ENCODE measurements at regions not wholly inside any gene's neighbourhood (a gene's known extent, or its start where the extent isn't known, plus 50 kb on each side); places are given as distances from the start of the nearest gene placed in this dataset.
"Not testable (repeated sequence)": the region's sequence is repeated elsewhere in the genome, so short reads cannot be mapped to it uniquely, and the experiment has no call there.

DNA sequence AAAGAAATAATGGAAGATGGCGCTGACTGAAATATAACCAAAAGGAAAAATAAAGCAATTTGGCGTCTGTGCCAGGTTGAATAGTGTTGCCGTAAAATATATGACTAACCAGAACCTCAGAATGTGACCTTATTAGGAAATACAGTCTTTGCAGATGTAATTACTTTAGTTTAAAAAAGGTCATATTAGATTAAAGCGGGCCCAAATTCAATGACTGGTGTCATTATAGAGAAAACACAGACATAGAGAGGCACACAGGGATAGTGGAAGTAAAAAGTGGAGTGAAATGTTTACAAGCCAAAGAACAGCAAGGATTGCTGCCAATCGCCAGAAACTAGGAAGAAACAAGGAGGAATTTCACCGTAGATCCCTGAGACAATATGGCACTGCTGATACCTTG lies 521.2 kb downstream of the FRK start:
- DNase-seq = no peak

DNA sequence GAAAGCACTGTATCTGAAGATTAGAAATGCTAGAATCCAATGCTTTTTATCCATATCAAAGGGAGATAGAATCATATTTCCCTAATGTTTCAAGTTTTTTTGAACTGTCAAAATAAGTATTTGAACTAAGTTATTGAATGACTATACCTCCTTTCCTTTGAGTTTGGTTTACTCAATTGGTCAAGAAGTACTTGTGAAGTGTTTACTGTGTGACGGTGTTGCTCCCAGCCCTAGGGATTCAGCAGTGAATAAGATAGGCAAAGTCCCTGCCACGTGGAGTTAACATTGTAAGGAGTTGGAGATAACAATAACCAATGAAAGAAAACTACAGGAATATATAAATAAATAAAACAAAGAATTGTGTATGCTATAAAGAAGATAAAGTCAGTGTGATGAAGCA lies 535.9 kb downstream of the FRK start:
- no peak for DNase-seq

DNA sequence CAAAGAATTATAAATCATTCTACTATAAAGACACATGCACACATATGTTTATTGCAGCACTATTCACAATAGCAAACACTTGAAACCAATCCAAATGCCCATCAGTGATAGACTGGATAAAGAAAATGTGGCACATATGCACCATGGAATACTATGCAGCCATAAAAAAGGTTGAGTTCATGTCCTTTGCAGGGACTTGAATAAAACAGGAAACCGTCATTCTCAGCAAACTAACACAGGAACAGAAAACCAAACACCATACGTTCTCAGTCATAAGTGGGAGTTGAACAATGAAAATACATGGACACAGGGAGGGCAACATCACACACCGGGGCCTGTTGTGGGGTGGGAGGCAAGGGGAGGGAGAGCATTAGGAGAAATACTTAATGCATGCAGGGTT lies 538.9 kb downstream of the FRK start:
- DNase-seq = not testable (repeated sequence)

DNA sequence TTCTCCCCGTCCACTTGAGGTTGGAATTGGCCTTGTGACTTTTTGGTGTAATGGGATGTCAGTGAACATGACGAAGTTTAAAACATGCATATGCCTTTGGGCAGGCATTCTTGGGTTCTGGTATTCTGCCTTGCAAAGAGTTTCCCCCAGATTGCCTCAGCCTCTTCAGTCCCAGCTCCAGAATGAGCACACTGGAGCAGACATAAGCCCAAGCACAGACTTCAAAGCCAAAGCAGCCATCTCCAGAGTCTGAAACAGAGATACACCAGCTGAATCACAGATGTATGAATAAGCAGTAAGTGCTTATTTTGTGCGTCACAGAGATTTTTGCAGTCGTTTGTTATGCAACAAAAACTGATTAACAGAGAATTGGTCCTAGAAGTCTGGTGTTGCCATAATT lies 546.0 kb downstream of the FRK start:
- no peak for DNase-seq

DNA sequence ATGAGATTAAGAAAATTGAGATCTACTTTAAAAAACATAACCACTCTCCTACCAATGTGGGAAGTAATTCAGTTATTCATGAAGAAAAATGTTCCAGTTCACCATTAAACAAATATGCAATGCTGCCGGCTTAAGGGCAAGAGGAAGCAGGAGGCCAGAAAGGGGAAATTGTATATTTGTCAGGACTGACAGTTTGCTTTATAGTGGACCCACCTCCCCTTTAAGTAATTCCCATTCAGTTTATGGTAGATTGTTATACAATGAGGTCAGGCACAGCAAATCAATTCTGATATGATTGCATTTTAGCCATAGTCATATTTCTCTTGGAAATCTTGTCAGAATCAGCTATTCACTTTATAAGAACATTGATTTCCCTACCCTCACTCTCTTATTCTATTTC lies 547.8 kb downstream of the FRK start:
- DNase-seq = no peak

DNA sequence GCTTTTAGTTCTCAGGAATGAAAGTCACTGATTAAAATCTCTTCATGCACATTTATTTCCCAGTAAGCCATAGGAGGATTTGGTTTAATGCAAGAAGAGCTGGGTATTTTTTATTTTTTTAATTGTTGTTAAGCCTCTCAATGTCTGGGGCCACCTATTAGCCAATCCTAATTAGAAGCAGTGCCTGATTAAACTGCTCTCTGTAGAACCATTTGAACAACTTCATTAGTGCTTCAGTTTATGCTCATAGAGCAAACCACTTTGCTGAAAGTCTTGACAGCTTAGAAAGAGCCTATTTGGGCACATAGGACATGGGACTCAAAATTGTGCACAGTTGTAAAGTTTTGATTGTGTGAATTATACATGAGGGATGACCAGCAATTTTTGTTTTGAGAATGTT lies 548.9 kb downstream of the FRK start:
- DNase-seq = no peak

DNA sequence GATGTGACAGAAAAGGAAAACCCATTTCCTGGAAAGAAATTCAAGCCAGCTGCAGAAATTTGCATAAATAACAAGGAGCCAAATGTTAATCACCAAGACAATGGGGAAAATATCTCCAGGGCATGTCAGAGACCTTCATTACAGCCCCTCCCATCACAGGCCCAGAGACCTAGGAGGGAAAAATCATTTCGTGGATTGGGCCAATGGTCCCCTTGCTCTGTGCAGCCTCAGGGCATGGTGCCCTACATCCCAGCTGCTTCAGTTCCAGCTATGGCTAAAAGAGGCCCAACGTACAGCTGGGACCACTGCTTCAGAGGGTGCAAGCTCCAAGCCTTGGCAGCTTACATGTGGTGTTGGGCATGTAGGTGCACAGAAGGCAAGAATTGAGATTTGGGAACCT lies 558.3 kb downstream of the FRK start:
- DNase-seq = not testable (repeated sequence)

DNA sequence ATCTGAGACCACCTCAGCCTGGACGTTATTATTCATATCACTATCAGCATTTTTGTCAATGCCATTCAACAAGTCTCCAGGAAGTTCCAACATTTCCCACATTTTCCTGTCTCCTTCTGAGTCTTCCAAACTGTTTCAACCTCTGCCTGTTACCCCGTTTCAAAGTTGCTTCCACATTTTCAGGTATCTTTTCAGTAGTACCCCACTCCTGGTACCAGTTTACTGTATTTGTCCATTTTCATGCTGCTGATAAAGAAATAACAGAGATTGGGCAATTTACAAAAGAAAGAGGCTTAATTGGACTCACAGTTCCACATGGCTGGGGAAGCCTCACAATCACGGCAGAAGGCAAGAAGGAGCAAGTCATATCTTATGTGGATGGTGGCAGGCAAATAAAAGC lies 565.5 kb downstream of the FRK start:
- DNase-seq = no peak

DNA sequence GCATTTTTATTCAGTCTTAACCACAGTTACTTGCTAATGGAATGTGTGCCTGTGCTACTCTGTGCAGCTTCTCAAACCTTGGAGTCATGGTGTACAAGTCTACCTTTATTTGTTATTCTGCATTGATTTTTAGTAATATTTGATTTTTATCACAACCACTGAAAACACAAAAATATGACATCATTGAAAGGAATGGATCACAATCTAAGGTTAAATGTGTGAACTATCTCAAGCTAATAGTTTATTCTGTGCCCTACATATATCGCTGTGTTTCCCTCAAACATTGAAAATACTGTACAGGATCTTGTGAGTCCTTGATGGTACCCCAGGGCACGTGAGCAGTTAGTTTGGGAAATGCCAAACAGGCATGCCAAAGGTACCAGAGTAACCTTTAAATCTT lies 573.4 kb downstream of the FRK start:
- DNase-seq = no peak

DNA sequence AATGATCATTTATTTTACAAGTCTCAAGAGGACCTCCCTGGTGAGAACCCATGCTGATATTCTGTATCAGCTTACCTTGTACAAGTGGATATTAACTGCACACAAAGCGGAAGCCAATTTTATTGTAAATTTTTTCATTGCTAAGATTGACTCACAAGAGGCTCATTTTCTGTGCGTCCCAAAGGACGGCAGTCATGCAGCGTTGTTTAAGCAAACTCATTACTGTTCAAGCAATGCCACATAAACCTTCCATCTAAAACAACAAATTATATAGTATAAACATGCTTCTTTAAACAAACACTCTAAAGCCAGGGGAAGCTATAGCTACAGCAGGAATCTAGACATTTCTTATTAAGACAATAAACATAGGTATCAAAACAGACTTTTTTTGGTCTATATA lies 575.3 kb downstream of the FRK start:
- DNase-seq = no peak

DNA sequence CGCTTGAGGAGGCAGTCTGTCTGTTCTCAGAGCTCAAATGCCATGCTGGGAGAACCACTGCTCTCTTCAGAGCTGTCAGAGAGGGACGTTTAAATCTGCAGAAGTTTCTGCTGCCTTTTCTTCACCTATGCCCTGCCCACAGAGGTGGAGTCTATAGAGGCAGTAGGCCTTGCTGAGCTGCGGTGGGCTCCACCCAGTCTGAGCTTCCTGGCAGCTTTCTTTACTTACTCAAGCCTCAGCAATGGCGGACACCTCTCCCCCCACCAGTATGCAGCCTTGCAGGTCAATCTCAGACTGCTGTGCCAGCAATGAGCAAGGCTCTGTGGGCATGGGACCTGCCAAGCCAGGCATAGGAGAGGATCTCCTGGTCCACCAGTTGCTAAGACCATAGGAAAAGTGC lies 580.1 kb downstream of the FRK start:
- DNase-seq = not testable (repeated sequence)

DNA sequence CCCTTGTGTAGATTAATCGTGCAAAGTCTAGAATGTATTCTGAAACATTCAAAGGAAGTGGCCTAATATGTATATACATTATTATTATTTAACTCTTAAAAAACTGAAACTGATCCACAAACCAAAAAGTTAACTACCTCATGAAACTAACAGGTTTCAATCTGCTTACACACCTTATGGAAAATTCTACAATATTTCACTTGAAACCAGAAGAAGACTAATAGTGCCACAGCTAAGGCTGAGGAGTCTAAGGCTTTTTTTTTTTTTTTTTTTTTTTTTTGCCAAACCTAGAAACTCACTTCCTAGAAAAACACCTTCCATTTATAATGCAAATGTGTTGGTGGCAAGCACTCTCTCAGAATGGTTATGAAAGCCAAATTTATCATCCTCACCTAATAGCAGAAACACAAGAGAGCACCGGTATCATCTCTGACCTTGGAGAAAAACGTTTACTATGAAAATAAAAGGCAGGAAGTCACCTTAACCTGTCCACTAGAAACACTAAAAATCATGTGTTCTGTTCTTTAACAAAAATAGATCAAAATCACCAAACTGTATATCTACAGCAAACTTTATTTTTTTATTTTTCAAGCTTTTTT lies 586.1 kb downstream of the FRK start:
- no peak for DNase-seq

DNA sequence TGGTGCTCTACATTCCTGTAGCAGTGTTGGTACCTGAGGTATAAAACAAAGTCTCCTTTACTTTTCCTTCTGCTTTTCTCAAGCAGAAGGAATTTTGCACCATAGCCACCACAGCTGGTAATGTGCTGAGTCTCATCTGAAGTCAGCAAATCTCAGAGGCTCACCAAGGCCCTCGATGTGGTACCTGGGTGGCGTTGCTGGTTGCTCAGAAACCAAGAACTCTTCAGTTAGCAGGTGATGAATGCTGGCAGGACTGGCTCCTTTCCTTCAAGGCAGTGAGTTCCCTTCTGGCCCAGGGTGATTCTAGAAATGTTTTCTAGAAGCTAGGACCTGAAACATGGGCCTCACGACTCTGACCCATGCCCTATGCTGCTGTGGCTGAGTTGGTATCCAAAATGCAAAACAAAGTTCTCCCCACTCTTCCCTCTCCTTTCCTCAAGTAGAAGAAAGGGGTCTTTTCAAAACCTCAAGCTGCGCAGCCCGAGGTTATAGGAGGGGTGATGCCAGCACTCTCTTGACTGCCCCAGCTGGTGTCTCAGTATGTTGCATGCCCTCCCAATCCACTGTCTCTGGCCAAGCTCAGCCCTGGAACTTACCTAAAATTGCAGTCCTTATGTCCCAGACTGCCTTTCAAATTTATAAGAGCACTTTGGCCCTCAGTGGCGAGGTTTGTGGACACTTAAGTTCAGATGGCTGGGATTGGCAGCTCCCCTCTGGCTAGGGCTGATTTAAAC lies 592.3 kb downstream of the FRK start:
- DNase-seq = no peak

DNA sequence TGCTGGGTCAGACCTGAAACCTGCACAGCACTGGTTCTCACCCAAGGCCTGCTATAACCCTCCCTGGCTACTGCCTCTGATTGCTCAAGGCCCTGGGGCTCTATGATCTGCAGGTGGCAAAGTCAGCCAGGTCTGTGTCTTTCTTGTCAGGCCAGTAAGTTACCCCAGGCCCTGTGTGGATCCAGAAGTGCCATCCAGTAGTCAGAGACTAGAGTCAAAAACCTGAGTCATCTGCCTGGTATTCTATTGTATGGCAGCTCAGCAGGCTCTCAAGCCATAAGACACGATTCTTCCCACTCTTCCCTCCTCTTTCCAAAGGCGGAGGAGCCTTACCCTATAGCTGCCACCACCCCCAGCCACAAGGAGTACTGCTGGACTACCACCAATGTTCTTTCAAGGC lies 593.0 kb downstream of the FRK start:
- DNase-seq = no peak

DNA sequence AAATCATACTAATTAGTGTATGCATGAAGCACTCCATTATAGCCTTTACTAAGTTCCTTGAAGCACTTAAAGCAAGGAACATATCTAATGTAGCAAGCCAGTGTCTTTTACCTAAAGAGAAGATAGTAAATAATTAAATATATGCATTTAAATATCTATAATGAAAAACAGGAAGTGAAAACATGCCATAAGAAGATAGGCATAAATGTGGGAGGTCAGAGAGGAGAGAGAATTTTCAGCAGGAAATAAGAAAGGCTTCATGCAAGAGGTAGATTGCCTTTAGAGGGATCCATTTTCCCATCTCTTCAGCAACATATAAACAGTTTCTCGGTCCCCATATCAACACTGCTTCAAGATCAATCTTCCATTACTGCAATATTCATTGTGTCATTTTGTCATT lies 599.8 kb downstream of the FRK start:
- DNase-seq = no peak

DNA sequence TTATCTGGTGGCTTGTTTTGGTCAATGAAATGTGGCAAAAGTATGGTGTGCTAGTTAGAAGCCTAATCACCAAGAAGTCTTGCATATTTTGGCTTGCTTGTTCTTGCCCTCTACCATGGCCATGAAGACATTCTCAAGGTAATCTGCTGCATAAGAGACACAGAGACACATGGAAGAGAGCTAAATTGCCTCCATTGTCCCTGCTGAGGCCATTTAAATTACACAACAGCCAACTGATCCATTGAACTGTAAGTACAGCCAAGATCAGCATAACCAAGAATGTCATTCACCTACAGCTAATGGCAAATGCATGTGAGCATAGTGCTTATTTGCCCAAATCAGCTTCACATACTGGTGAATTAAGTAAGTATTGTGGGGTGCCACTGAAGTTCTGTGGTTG lies 603.8 kb downstream of the FRK start:
- no peak for DNase-seq

DNA sequence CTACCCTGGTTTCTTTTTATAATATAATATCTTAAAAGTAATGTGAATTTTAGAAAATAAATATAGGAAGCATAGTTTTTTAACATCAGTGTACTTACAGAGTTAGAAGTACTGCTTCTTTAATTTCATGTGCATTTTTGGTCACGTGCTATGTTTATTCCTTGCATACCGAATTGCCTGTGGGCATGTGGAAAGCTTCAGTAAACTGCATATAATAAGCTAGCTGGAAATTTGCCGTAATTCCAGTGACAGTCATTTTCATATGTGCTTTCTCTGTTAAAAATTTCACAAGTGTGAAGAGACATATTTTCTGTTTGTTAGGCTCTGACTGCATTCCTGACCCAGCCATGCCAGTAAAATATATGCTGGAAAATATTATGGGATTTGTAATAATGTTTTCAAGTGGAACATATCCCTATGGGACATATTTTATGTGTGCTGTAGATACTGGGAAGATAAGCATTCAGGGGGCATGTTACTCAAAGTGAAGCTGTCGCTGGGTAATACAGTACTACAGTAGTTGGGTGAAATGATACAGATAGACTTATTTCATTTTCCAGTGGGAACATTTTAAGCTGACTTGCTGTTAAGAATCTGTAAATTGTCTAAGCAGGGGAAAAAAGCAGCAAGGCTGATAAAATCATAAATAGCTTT lies 616.7 kb downstream of the FRK start:
- no peak for DNase-seq

DNA sequence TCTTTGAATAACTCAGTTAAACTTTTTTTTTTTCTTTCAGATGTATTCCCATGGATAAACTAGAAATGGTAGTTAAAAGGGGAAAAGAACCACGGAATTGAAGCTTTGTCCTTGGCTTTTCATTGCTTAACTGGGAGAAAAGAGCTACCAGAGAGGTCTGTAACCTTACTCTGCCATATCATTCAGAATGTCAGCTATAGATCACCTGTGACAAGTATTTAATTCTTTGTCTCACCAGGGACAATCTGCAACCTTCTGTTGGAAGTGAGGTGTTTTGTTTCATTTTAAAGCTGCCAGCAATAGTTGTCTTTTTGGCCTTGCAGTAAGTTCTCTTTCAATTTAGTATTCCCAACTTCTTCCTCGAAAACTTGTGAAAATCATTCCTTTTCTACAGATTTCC lies 618.4 kb downstream of the FRK start:
- no peak for DNase-seq

DNA sequence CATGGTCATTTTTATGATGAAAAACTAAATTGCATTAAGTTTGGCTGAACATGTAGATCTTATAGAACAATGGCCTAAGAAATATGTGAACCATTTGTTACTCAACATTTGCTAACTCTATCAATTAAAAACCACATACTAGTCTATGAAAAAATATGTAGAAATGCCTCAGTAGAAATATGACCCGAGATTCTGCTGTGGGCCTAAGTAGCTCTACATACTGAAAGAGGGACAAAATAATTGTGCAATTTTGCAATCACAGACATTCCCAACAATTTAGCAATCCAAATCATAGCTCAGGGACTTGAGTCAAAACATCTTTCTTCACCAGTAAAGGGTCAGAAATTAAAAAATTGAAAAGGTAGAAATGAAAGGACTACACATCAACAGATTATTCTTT lies 619.0 kb downstream of the FRK start:
- DNase-seq = no peak

DNA sequence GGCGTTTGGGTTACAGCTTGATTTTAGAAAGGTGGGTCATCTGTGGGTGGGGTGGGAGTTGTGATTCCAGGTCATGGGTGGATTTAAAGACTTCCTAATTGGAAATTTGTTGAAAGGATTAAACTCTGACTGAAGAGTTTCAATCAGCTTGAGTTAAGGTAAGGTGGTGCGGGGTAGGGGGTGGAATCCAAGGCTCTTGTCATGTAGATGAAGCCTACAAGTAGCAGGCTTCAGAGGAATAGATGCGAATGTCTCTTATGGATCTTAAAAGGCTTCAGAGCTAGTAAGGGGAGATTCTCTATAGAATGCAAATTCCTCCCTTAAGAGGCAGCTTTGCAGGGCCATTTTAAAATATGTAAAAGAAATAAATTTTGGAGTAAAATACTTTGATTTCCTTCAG lies 645.3 kb downstream of the FRK start:
- no peak for DNase-seq

DNA sequence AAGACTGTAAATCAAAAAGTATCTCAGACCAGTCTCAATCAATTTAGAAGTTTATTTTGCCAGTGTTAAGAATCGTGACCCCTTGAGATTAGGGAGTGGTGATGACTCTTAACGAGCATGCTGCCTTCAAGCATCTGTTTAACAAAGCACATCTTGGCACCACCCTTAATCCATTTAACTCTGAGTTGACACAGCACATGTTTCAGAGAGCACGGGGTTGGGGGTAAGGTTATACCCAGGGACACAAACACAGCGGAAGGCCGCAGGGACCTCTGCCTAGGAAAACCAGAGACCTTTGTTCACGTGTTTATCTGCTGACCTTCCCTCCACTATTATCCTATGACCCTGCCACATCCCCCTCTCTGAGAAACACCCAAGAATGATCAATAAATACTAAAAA lies 645.8 kb downstream of the FRK start:
- not testable (repeated sequence) for DNase-seq

DNA sequence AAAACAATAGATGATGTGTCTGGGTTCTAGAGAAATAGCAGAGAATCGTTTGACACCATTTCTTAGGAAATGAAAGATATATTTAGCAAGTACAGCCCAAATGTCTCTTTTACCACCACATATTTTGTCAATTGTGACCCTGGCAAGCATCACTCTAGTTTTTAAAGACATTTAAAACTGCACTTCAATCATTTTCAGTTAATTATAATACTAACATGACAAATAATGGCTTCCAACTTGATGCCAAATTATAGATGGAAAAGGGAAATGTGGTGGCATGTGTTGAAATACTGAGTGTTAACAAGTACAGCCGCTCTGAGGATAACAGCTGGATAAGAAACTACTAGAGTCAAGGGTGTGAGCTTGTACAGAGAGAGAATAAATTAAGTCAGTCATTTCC lies 648.9 kb downstream of the FRK start:
- DNase-seq = no peak

DNA sequence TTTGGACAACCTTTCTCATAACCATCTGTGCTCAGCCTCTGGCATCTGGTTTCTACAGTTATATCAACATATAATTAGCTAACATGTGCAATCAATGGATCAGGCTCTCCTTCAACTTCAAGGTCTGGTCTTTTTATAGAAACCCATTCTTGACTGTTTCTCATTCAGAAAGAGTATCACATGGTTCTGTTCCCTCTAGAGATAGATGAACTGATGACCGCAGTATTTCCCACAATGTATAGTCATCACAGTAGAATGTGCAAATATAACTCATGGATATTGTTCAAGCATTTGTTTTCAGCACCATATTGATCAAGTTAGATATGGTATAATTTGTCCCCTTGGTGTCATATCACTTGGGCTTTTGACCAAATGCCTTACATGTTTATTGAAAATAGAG lies 656.2 kb downstream of the FRK start:
- no peak for DNase-seq

DNA sequence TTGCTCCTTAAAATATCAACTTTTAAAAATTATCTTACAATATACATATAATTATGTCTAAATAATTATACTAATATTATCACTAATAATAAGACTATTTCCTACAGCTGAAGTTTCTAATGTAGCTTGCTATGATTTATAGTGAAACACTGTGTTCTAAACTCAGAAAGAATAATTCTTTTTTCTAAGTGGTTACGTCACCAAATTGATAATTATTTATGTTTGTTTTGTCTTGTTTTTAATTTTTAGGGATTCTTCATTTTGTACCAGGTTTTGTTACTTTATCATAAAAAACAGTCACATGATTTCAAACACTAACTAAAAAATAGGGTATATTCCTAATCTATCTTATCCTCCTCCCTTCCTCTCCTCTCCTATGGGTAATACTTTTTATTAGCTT lies 662.1 kb downstream of the FRK start:
- no peak for DNase-seq

Data from NCI-H526 (cell line).